ENCODE measurements at regions not wholly inside any gene's neighbourhood (a gene's known extent, or its start where the extent isn't known, plus 50 kb on each side); places are given as distances from the start of the nearest gene placed in this dataset.
"Not testable (repeated sequence)": the region's sequence is repeated elsewhere in the genome, so short reads cannot be mapped to it uniquely, and the experiment has no call there.

GRCh38 chr15:92820236-92821021 is 79.7 kb upstream of the CHD2 start:
- no peak for TF ChIP-seq CTCF (IDR thresholded peaks at IDR 0.05; ENCODE audit: insufficient read depth, low read depth, low read length)
- ChIA-PET CTCF (interaction anchor here (1.4 to 2.1 kb wide), 2 partner anchors 11 to 25 kb away, joined by 3 to 9 read pairs; no protein-coding TSS in a partner anchor), POLR2A (interaction anchor here (0.6 to 1.2 kb wide), 2 partner anchors 12 to 49 kb away, joined by 4 to 7 read pairs; no protein-coding TSS in a partner anchor)
- Histone ChIP-seq H3K36me3 (ENCODE audit: control insufficient read depth, insufficient read depth, low read length) (no peaks in the 10 kb centered on the region), H3K4me3 (ENCODE audit: low read depth, low read length) (peak overlapping the region; percentile 34), H3K27me3 (ENCODE audit: control insufficient read depth, insufficient read depth, low read length) (no peaks in the 10 kb centered on the region)
- DNase-seq (ENCODE audit: low read depth) = peak; percentile 67

GRCh38 chr15:92821491-92822116 is 78.5 kb upstream of the CHD2 start:
- no peak overlapping the region for H3K4me3 ChIP-seq (ENCODE audit: low read depth, low read length)
- H3K36me3 ChIP-seq (ENCODE audit: control insufficient read depth, insufficient read depth, low read length) = no peaks in the 10 kb centered on the region
- DNase-seq (ENCODE audit: low read depth) = no peak
- H3K27me3 ChIP-seq (ENCODE audit: control insufficient read depth, insufficient read depth, low read length) = no peaks in the 10 kb centered on the region
- POLR2A ChIA-PET = interaction anchor here (1.2 to 1.4 kb wide), 2 partner anchors 11 to 61 kb away, joined by 6 to 8 read pairs; no protein-coding TSS in a partner anchor
- CTCF ChIA-PET = interaction anchor here (1.0 to 2.3 kb wide), 3 partner anchors 10 to 26 kb away, joined by 3 to 12 read pairs (median 3); no protein-coding TSS in a partner anchor
- no peak for TF ChIP-seq CTCF (IDR thresholded peaks at IDR 0.05; ENCODE audit: insufficient read depth, low read depth, low read length)

- no peak overlapping the region for H3K4me3 ChIP-seq (ENCODE audit: low read depth, low read length)
- CTCF ChIA-PET = interaction anchor here (0.6 to 2.3 kb wide), 4 partner anchors 10 to 95 kb away, joined by 3 to 12 read pairs (median 3); no protein-coding TSS in a partner anchor
- no peaks in the 10 kb centered on the region for H3K27me3 ChIP-seq (ENCODE audit: control insufficient read depth, insufficient read depth, low read length)
- no peak for TF ChIP-seq CTCF (IDR thresholded peaks at IDR 0.05; ENCODE audit: insufficient read depth, low read depth, low read length)
- H3K36me3 ChIP-seq (ENCODE audit: control insufficient read depth, insufficient read depth, low read length) = no peaks in the 10 kb centered on the region
- no peak for DNase-seq (ENCODE audit: low read depth)
- POLR2A ChIA-PET = interaction anchor here (0.5 to 1.4 kb wide), 3 partner anchors 10 to 60 kb away, joined by 6 to 8 read pairs (median 8); no protein-coding TSS in a partner anchor
These were observed 77.6 kb upstream of the CHD2 start for GRCh38 chr15:92822216-92823144.

- POLR2A ChIA-PET = no interaction called here
- H3K27me3 ChIP-seq (ENCODE audit: control insufficient read depth, insufficient read depth, low read length) = no peaks in the 10 kb centered on the region
- no peaks in the 10 kb centered on the region for H3K36me3 ChIP-seq (ENCODE audit: control insufficient read depth, insufficient read depth, low read length)
- TF ChIP-seq CTCF (IDR thresholded peaks at IDR 0.05; ENCODE audit: insufficient read depth, low read depth, low read length) = no peak
- DNase-seq (ENCODE audit: low read depth) = no peak
- no peak overlapping the region for H3K4me3 ChIP-seq (ENCODE audit: low read depth, low read length)
- CTCF ChIA-PET = no interaction called here
These were observed 74.1 kb upstream of the CHD2 start for GRCh38 chr15:92825985-92826384.

- DNase-seq (ENCODE audit: low read depth); POLR2A ChIA-PET; H3K27me3 ChIP-seq (ENCODE audit: control insufficient read depth, insufficient read depth, low read length); H3K36me3 ChIP-seq (ENCODE audit: control insufficient read depth, insufficient read depth, low read length); H3K4me3 ChIP-seq (ENCODE audit: low read depth, low read length): not testable (repeated sequence)
- CTCF ChIA-PET = interaction anchor here (0.6 kb wide), 1 partner anchor 58 kb away, joined by 3 read pairs; no protein-coding TSS in a partner anchor
These were observed 72.1 kb upstream of the CHD2 start for GRCh38 chr15:92827991-92828390.
